K562 (cell line): ENCODE measurements at regions not wholly inside any gene's neighbourhood (a gene's known extent, or its start where the extent isn't known, plus 50 kb on each side); places are given as distances from the start of the nearest gene placed in this dataset.

ENCODE experiments used
- ATAC-seq: fragments of 200-7000 bp; cut with Tn5 transposase; 3 replicates; pipeline ENCODE4 v1.9.1; 2020; ENCODE audit warnings: moderate library complexity
- BruUV-seq: library from RNA; stranded (reverse); fragments of 400-500 nt; replicated peaks from 2 replicates; lab custom pipeline; 2021; lab: Mats Ljungman, UMichigan
- CTCF ChIA-PET: fragments of 300-600 bp; formaldehyde crosslinking; extraction: SDS; loops from one replicate; lab custom pipeline; 2021; ENCODE audit warnings: low intra/inter-chr PET ratio; lab: Yijun Ruan, JAX
- POLR2A ChIA-PET: fragments of 300-600, 350-650 bp; sonication (Branson Sonifier 250); formaldehyde crosslinking; extraction: SDS; loops from one replicate; lab custom pipeline; 2021; ENCODE audit warnings: antibody characterized with exemption, inconsistent platforms; lab: Yijun Ruan, JAX
- DNase-seq, 4 experiments: peaks; one replicate each; pipeline versions ENCODE4 v3.0.0 to v3.0.0-alpha.2; 2011 to 2018; ENCODE audit warnings: low spot score in 3 of 4, mixed read lengths in 3 of 4; ENCODE audit errors: extremely low read depth in 1 of 4
- FAIRE-seq: peaks from 2 replicates; lab custom pipeline; 2011; peaks lifted over from hg19 to GRCh38; lab: Jason Lieb, UNC
- H2AFZ ChIP-seq: 2 replicates; pipeline ENCODE4 v1.6.0; 2011; ENCODE audit warnings: low read depth, low read length, control low read depth, inconsistent platforms
- H3K27ac ChIP-seq: fragments of 200-600 bp; 3 replicates; pipeline ENCODE4 v1.8.0; 2011; ENCODE audit warnings: low read depth, mild to moderate bottlenecking, control low read depth, inconsistent platforms, low read length, moderate library complexity, mixed read lengths; ENCODE audit errors: extremely low read depth
- H3K27me3 ChIP-seq, 2 experiments: fragments of 300-600 bp in 1 of 2; 2 replicates in 1 of 2; 3 replicates in 1 of 2; pipeline versions ENCODE4 v1.6.0 to v1.8.0; 2011; ENCODE audit warnings: inconsistent platforms in 2 of 2, low read length in 2 of 2, mild to moderate bottlenecking in 1 of 2, mixed read lengths in 1 of 2, moderate library complexity in 1 of 2; ENCODE audit not compliant: control insufficient read depth in 2 of 2, insufficient read depth in 2 of 2
- H3K36me3 ChIP-seq: fragments of 300-600 bp; 3 replicates; pipeline ENCODE4 v1.8.0; 2011; ENCODE audit warnings: mild to moderate bottlenecking, low read length, inconsistent platforms; ENCODE audit not compliant: control insufficient read depth, insufficient read depth
- H3K4me1 ChIP-seq, 2 experiments: fragments of 200-600 bp in 1 of 2; replicated peaks in 1 of 2; 2 replicates in 1 of 2; 3 replicates in 1 of 2; pipeline versions ENCODE4 v1.5.1 to v1.8.0; 2011; ENCODE audit warnings: inconsistent platforms in 2 of 2, low read length in 2 of 2, mild to moderate bottlenecking in 1 of 2, mixed read lengths in 1 of 2, moderate library complexity in 1 of 2; ENCODE audit not compliant: control insufficient read depth in 2 of 2, insufficient read depth in 2 of 2
- H3K4me2 ChIP-seq: 2 replicates; pipeline ENCODE4 v1.6.1; 2011; ENCODE audit warnings: low read length, control low read depth, inconsistent platforms, mixed read lengths; ENCODE audit not compliant: insufficient read depth
- H3K4me3 ChIP-seq: fragments of 200-600 bp; sonication (generic), shearing (Covaris generic); 2 replicates; pipeline ENCODE4 v1.5.1; 2016; ENCODE audit warnings: control low read depth, inconsistent platforms
- H3K79me2 ChIP-seq: fragments of 200-600 bp; 3 replicates; pipeline ENCODE4 v1.8.0; 2011; ENCODE audit warnings: low read length, inconsistent platforms; ENCODE audit not compliant: control insufficient read depth, insufficient read depth
- H3K9ac ChIP-seq, 2 experiments: 2 replicates each; pipeline versions ENCODE4 v1.6.0 to v1.6.1; 2011; ENCODE audit warnings: low read depth in 2 of 2, low read length in 2 of 2, control low read depth in 1 of 2, inconsistent platforms in 1 of 2, mild to moderate bottlenecking in 1 of 2, mixed read lengths in 1 of 2; ENCODE audit not compliant: insufficient read depth in 1 of 2
- H3K9me1 ChIP-seq: one replicate; pipeline ENCODE4 v1.6.0; 2011; ENCODE audit warnings: inconsistent platforms, mild to moderate bottlenecking, low read length, moderate library complexity; ENCODE audit not compliant: control insufficient read depth, insufficient read depth
- H3K9me3 ChIP-seq: replicated peaks from 2 replicates; pipeline ENCODE4 v1.5.1; 2011; ENCODE audit warnings: low read depth, low read length, inconsistent platforms; ENCODE audit not compliant: control insufficient read depth, insufficient read depth
- H4K20me1 ChIP-seq: replicated peaks from 2 replicates; pipeline ENCODE4 v1.6.1; 2011; ENCODE audit warnings: low read length, inconsistent platforms, mixed read lengths; ENCODE audit not compliant: control insufficient read depth, insufficient read depth
- ATF1 ChIP-seq, 2 experiments: fragments of 450-650 bp in 1 of 2; IDR thresholded peaks; 2 replicates each; pipeline ENCODE4 v1.6.1; 2016; ENCODE audit warnings: missing compliant biosample characterization in 1 of 2, missing genetic modification characterization in 1 of 2
- BHLHE40 ChIP-seq: IDR thresholded peaks from 2 replicates; pipeline ENCODE4 v1.6.1; 2011; ENCODE audit warnings: low read length, improper control_type of control experiment
- HNRNPL ChIP-seq: fragments of 200-400 bp; formaldehyde crosslinking; IDR thresholded peaks from 2 replicates; pipeline ENCODE4 v1.6.1; 2017; ENCODE audit warnings: low read depth, mild to moderate bottlenecking, low read length
- ZNF253 ChIP-seq: fragments of 250-450 bp; sonication (Bioruptor Pico); conservative IDR thresholded peaks from 2 replicates; pipeline ENCODE4 v1.6.1; 2021; ENCODE audit warnings: mild to moderate bottlenecking
- ZNF561 ChIP-seq: fragments of 450-650 bp; formaldehyde crosslinking; conservative IDR thresholded peaks from 2 replicates; pipeline ENCODE4 v1.4.0; 2020; ENCODE audit warnings: mild to moderate bottlenecking, moderate library complexity
- WGBS: fragments of 100-300 bp; shearing (Covaris generic); methylation state at CpG from one replicate; pipeline ENCODE4 v1.1.6; 2016; ENCODE audit warnings: low coverage, mixed read lengths; ENCODE audit not compliant: insufficient coverage; ENCODE audit errors: missing lambda C conversion rate; 5-methylcytosine and 5-hydroxymethylcytosine counted together
- in situ Hi-C: fragments of 300-500 bp; cut with MboI; formaldehyde crosslinking; loops from 4 replicates; pipeline ENCODE4 v1.15.0; 2018; ENCODE audit warnings: inconsistent platforms, mixed read lengths
- intact Hi-C: fragments of 100-400 bp; cut with micrococcal nuclease; formaldehyde crosslinking; loops from 2 replicates; pipeline ENCODE4 v1.14.2; 2022
- TF ChIP-seq, protein P1 (sequence below): sonication (generic); formaldehyde crosslinking; IDR thresholded peaks from 2 replicates; pipeline ENCODE4 v1.8.0; 2023; ENCODE audit warnings: mild to moderate bottlenecking, missing genetic modification reagents

DNA sequence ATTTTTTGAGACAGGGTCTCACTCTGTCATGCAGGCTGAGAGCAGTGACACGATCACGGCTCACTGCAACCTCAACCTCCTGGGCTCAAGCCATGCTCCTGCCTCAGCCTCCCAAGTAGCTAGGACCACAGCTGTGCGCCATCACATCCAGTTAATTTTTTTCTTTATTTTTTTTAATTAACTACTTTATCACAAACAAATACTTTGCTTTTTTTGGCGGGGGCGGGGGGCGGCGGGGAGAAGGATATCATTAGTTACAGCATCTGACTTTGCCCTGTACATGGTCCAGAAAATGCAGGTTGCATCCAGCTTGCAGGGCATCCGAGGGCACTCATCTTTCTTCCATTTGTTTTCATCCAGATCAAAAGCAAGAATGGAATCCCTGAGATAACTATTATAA, 201.8 kb upstream of the IER5L start:
- H2AFZ ChIP-seq: no peak overlapping the region
- WGBS: 5% methylated on average over 8 of the region's 8 CpGs
- no peaks in the 10 kb centered on the region for H3K9me1 ChIP-seq
- FAIRE-seq (no peak), DNase-seq (no peak), ATAC-seq (no peak)
- ChIA-PET POLR2A (no interaction called here), CTCF (no interaction called here)
- no peak overlapping the region for H3K27ac ChIP-seq
- intact Hi-C loops (no loop called here), in situ Hi-C loops (no loop called here)
- H3K79me2 ChIP-seq: no peaks in the 10 kb centered on the region
- no peaks in the 10 kb centered on the region for H3K36me3 ChIP-seq
- H3K9ac ChIP-seq: no peak overlapping the region
- no peaks in the 10 kb centered on the region for H4K20me1 ChIP-seq
- TF ChIP-seq ZNF253 (CRISPR knock-in tag) (no peak), HNRNPL (no peak)
- no peaks in the 10 kb centered on the region for H3K9me3 ChIP-seq
- H3K4me2 ChIP-seq: no peak overlapping the region
- BruUV-seq: no TSS peak
- H3K27me3 ChIP-seq: peaks cover 7 to 28% of the 10 kb centered on the region in 2 experiments
- H3K4me1 ChIP-seq: peaks cover 0 to 17% of the 10 kb centered on the region in 2 experiments; a peak in 3 of 5 replicates
- H3K4me3 ChIP-seq: no peak overlapping the region

DNA sequence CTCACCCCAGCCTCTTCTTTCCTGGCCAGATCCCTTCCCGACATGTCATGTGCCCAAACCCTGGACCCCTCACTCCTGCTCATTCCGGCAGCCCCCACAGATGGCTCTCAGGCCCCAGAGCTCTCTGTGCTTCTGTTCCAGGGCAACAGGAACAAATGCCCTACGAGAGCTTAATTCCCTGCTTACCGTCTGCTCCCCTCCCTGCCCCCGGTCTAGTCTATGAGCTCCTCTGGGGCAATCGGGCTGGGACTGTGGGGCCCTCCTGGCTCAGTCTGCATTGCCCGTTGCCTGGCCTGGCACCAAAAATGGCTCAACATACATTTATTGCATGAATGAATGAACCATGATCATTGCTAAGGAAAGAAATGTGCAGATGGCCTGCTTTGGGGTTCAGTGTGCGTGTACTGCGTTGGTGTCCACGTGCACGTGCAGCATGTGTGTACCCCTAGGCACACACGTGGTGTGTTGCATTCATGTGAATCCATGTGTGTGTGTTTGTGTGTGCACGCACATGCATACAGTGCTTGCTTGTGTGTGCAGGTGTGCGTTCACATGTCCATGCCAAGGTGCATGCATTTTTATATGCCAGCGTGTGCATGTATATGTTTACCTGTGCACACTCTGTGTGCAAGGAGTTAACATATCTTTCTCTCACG, 201.2 kb upstream of the IER5L start:
- Histone ChIP-seq H3K9ac (no peak overlapping the region), H3K4me1 (peaks cover 0 to 17% of the 10 kb centered on the region in 2 experiments; a peak in 3 of 5 replicates), H3K4me3 (no peak overlapping the region), H3K9me1 (no peaks in the 10 kb centered on the region), H2AFZ (no peak overlapping the region), H3K9me3 (no peaks in the 10 kb centered on the region), H3K36me3 (no peaks in the 10 kb centered on the region), H3K27me3 (peaks cover 7 to 24% of the 10 kb centered on the region in 2 experiments), H3K79me2 (no peaks in the 10 kb centered on the region), H4K20me1 (no peaks in the 10 kb centered on the region), H3K27ac (no peak overlapping the region; the same call in 2 of the 3 replicates), H3K4me2 (no peak overlapping the region)
- intact Hi-C loops: no loop called here
- FAIRE-seq (no peak), ATAC-seq (no peak), DNase-seq (no peak)
- WGBS: 23% methylated on average over 16 of the region's 16 CpGs
- ChIA-PET POLR2A (interaction anchor here (0.6 to 0.7 kb wide), 2 partner anchors 126 to 1507 kb away, joined by 4 read pairs; no protein-coding TSS in a partner anchor), CTCF (no interaction called here)
- in situ Hi-C loops: no loop called here
- BruUV-seq: no TSS peak
- TF ChIP-seq BHLHE40 (peak; percentile 22; the same call in 1 of the 2 replicates), ATF1 (CRISPR knock-in tag; IDR thresholded peaks at IDR 0.05) (no peak), ATF1 (tag; IDR thresholded peaks at IDR 0.05) (no peak), ZNF561 (CRISPR knock-in tag) (no peak)
- TF ChIP-seq, protein P1, sequence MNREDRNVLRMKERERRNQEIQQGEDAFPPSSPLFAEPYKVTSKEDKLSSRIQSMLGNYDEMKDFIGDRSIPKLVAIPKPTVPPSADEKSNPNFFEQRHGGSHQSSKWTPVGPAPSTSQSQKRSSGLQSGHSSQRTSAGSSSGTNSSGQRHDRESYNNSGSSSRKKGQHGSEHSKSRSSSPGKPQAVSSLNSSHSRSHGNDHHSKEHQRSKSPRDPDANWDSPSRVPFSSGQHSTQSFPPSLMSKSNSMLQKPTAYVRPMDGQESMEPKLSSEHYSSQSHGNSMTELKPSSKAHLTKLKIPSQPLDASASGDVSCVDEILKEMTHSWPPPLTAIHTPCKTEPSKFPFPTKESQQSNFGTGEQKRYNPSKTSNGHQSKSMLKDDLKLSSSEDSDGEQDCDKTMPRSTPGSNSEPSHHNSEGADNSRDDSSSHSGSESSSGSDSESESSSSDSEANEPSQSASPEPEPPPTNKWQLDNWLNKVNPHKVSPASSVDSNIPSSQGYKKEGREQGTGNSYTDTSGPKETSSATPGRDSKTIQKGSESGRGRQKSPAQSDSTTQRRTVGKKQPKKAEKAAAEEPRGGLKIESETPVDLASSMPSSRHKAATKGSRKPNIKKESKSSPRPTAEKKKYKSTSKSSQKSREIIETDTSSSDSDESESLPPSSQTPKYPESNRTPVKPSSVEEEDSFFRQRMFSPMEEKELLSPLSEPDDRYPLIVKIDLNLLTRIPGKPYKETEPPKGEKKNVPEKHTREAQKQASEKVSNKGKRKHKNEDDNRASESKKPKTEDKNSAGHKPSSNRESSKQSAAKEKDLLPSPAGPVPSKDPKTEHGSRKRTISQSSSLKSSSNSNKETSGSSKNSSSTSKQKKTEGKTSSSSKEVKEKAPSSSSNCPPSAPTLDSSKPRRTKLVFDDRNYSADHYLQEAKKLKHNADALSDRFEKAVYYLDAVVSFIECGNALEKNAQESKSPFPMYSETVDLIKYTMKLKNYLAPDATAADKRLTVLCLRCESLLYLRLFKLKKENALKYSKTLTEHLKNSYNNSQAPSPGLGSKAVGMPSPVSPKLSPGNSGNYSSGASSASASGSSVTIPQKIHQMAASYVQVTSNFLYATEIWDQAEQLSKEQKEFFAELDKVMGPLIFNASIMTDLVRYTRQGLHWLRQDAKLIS: no peak
